GM18498 (cell line): ENCODE measurements at regions not wholly inside any gene's neighbourhood (a gene's known extent, or its start where the extent isn't known, plus 50 kb on each side); places are given as distances from the start of the nearest gene placed in this dataset.

ENCODE experiments used
- ATAC-seq: cut with Tn5 transposase; IDR thresholded peaks from one replicate; pipeline ENCODE4 v1.9.1; 2021; ENCODE audit warnings: mild to moderate bottlenecking, moderate library complexity; ENCODE audit not compliant: unreplicated experiment

DNA sequence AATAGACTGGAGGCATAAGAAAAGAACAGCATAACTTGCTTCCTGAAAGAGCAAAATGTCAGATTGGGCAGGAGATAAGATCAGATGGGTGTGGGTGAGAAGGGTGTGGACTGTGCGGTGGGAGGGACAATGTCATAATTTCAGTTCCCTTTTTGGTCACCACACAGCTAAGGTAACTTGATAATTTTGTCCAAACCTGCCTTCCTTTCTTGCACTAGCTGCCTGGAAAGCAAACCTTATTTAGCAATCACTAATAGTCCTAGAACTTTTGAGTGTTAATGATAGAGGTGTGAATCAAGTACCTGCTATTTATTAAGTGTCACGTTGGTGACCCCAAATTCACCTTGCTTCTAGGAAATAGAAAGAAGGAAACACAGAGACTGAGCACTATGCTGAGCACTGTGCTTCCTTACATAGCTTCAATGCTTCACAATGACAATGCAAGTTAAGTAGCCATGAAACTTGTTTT is 72.4 kb upstream of the SP4 start:
- peak; percentile 86 for ATAC-seq

DNA sequence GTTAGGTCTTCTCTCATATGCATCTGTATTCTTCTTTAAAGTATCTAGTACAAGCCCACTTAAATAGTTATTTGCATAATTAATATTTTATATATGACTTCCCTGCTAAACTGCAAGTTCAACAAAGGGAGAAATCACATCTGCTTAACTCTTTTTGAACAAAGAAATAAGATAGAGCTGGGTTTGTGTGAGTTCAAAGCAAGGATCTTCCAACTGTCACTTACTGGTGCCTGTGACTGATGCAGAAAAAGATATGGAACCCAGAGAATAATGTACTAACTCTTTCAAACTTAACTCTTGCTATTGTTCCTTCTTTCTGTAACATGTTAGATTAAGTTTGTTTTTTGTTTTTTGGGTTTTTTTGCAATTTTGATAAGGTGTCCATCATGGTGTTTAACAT is 71.3 kb upstream of the SP4 start:
- no peak for ATAC-seq

DNA sequence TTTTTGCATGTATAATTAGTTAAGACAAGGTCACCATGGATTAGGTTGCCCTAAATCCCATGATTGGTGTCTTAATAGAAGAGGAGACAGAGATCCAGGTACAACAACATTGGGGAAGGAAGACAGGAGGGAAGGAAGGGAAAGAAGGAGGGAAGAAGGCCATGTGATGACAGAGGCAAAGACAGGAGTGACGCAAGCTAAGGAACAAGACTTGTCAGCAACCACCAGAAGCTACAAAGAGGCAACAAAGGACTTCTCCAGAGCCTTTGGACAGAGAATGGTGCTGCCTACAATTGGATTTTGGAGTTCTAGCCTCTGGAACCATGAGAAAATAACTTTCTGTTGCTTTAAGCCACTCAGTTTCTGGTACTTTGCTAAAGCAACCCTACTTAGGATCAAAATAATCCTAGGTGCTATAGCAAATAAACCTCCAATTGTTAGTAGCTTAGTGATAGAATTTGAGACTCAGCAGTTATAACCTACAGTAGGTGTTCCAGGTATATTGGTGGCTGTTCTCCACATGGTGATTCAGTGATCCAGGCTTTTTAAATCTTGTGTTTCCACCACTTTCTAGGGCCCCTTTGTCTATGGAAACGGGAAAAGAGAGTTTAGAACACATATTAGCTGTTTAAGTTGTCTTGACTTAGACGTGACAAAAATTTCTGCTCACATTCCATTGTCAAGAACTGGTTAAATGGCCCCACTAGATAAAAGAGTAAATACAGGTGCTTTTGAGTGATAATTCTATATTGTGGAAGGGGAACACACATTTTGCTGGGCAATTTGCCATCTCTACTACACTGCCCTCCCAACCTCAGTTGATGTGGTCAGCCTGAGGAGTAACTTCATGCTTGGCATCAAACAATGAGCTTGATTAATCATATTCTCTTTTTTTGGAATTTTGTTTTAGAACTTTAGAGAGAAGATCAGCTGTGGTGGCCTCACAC is 70.5 kb upstream of the SP4 start:
- ATAC-seq: no peak

DNA sequence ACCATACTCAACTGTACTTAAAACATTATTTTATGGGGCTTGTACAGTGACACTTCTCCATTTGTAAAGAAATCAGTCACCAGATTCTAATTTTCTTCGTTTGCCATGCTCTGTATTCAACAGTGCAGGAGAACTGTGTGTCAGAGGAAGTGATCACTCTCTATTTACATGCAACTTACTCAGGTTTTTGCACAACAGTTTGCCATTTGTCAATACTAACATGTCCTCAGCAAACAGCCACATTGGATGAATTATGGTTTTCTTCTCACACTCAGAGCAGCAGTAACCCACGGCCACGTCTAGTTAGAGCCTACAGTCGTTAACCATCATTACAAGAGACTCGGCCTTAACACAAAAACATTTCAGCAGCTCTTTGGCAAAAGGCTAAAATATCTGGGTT is 69.2 kb upstream of the SP4 start:
- no peak for ATAC-seq

DNA sequence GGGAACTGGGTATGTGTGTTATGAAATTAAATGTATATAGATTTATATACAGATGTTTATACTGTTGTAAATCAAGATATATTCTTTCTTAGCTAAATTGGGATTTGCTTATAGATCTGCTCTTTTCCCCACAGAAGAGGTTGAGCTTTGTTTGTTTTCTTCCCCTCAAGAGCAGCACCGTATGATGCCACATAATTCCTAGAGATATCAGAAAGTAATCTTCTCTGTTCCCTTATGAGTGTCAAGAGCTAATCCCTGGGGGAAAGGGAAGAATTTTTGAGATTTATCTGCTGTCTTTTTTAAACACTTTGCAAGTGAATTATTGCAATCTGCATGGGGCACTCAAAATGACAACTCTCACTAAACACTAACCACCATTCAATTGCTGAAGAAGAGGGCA is 68.7 kb upstream of the SP4 start:
- ATAC-seq: no peak

DNA sequence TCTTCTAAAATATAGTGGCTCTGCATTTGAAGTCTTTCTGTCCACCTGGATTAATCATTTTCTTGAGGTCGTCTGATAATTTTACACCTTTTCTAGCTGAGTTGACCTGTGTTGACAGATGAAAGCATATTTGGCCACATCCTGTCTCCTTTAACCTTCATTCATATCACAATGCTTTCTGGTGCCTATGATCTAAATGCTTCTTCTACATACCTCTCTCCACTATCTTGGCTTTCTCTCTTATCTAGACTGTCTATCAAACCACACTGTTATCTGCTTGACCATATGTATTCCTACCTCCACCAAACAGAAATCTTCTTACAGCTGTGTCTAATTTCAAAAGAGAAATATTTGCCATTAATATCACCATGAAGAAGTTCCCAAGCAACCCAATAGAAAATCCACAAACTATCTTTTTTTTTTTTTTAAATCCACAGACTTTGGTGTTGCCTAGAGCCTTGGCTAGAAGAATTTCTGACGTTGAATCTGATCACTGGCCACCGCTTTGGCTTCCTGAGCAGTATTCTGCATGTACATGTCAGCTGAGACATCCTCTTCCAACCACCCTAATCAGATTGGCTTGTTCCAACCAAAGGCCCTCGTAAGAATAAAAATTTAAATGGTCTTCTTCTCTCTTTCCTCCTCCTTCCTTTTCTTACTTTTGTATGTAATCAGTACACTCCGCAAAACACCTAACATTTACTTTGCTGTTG is 66.3 kb upstream of the SP4 start:
- ATAC-seq: no peak

DNA sequence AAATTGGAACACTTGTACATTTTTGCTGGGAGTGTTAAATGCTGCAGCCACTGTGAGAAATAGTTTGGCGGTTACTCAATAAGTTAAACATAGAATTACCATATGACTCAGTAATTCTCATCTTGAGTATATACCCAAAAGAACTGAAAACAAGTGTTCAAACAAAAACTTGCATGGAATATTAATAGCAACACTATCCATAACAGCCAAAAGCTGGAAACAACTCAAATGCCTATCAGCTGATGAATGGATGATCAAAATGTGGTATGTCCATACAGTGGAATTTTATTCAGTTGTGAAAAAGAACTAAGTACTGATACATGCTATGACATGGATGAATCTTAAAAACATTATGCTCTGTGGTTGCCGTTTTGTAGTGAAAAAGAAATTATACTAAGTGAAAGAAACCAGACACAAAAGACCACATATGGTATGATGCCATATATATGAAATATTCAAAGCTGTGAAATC is 63.0 kb upstream of the SP4 start:
- ATAC-seq: peak; percentile 66

DNA sequence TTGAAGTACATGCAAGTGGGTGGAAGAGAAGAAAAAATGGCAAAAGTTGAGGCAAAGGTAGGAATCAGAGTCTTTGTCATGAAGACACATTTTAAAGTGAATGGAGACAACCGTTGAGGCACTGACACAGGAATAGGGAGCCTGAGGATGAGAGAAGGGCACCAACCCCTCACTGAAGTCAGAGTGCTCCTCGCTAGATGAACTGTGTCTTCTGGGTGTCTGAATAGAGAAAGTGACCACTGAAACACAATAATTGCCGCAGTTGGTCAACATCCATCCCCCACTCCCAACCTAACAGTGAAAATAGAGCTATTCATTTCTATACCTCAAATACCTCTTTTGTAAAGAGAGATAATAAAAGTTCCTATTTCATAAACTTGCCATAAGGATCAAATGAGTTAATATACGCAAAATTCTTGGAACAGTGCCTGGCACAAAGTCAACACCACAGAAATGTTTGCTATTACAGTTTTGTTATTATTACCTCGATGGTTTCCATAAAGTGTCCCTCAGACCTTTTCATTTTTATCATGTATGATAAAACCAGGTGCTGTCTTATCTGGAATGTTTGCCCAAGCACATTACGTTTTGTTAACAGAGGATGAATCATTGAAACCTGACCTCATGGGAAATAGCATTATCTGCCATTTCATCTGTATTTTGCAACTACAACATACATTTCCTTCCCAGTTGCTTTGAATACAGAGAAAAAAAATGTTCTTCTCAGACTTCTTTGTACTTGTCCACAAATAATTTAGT is 61.8 kb upstream of the SP4 start:
- no peak for ATAC-seq

DNA sequence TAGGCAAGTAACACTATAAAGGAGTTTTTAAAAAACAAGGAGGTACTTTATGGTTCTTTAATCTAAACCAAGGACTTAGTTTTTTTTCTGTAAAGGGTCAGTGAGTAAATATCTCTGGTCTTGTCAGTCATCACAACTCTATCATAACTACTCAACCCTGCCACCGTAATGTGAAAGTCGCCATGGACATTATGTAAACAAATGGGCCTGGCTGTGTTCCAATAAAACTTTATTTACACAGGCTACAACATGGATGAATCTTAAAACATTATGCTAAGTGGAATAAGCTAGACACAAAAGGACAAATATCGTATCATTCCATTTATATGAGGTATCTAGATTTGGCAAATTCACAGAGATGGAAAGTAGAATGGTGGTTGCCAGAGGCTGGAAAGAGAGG is 60.8 kb upstream of the SP4 start:
- no peak for ATAC-seq

DNA sequence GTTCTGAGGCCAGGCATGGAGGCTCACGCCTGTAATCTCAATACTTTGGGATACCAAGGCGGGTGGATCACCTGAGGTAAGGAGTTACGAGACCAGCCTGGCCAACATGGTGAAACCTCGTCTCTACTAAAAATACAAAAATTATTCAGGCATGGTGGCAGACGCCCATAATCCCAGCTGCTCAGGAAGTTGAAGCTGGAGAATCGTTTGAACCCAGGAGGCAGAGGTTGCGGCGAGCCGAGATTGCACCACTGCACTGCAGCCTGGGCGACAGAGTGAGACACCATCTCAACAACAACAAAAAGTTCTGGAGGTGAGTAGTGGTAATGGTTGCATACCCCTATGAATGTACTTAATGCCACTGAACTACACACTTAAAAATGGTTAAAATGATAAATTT is 60.3 kb upstream of the SP4 start:
- ATAC-seq: no peak

DNA sequence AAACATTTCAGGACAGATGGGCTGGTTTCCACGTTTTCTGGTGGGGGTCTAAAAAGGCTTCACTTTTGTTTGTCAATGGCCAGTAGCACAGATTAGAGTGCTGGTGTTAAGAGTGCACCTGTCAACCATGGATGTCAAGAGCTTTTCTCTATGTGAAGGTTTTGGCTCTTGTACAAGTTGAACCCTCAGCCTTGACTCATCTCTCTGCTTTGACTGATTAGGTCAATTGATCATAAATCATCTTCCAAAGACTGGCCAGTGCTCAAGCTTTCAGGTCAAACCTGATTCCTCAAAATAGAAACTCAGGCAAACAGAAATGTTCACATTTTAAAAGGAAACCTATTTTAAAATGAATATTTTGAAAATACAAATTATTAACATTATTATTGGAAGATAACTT is 59.6 kb upstream of the SP4 start:
- ATAC-seq: no peak

DNA sequence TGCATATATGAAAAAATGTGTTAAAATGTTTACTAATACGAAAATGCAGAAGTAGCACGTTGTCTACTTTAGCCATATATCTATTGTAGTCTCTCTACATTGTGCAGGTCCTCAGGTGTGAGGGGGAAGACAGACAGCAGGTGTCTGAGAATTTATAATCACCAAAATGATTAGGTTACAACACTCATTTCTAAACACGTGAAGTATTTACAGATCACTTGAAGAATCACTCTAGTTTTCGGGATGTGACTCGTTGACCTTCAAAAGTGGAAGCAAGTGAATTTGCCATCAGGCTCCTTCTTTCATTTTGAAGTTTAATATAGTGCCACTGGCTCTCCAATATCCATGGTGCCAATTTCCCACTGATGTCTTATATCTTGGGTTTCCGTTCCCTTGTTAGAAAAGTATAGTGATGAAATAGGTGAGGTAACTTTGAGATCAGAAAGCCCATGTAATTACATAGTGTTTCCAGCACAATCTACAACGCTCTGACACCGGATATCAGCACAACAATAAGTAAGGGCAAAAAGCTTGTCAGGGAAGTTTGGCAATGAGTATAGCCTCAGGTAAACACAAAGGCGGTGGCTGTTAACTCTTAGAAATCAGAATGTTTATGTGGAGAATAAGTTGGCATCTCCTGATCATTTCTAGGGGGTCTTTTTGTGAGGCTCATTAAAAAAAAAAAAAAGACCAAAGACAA is 57.5 kb upstream of the SP4 start:
- no peak for ATAC-seq

DNA sequence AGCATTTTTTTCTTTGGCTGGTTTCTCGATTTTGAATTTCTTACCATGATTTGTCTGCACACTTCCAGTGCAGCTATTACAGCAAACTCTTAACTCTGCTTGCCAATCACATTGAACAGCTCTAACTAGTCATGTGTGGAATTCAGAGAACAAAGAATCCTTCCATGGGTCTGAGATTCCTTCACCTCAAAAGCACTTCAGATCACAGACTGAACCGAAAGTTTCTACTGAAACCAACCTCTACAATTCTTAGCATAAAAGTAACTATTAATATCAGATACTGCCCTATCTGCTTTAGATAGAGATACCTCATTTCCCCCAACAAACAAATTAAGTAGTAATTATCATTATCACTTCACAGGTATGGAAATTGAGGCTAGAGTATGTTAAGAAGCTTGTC is 56.5 kb upstream of the SP4 start:
- peak; percentile 65 for ATAC-seq

DNA sequence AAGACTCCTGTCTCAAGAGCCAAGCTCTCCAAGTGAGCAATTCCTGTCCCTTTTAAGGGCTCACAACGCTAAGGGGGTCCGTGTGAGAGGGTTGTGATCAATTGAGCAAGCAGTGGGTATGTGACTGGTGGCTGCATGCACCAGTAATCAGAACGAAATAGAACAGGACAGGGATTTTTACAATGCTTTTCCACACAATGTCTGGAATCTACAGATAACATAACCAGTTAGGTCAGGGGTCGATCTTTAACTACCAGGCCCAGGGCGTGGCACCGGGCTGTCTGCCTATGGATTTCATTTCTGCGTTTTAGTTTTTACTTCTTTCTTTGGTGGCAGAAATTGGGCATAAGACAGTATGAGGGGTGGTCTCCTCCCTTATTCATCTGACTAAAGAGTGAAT is 54.9 kb upstream of the SP4 start:
- no peak for ATAC-seq

DNA sequence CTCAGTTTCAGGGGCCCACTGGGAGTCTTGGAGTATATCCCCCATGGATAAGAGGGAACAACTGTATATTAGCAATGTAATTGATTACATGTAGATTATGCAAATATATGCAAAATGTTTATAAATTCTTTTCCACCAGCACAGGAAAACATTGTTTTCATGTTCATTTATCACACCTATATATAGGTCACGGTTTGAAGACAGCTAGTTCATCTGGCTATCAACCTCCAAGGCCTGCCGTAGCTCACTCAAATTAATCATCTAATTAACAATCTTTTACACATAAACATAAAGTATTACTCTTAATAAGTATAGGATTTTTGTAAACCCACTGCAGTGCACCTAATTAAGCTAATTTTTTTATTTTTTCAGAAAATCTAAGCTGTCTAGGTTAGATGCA is 53.7 kb upstream of the SP4 start:
- ATAC-seq: no peak

DNA sequence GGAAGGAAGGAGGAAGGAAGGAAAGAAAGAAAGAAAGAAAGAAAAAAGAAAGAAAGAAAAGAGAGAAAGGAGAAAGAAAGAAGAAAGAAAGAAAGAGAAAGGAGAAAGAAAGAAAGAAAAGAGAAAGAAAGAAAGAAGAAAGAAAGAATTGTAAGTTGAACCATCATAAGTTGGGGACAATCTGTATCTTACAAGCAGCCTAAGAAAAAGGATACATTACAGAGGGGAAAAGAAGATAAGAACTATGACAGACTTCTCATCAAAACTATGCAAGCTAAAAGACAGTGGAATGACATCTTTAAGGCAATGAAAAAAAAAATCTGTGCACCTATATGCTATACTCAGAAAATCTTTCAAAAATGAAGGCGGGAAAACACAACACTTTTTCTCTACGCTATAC is 50.3 kb upstream of the SP4 start:
- ATAC-seq: no peak
